ENCODE measurements at regions not wholly inside any gene's neighbourhood (a gene's known extent, or its start where the extent isn't known, plus 50 kb on each side); places are given as distances from the start of the nearest gene placed in this dataset.
"Not testable (repeated sequence)": the region's sequence is repeated elsewhere in the genome, so short reads cannot be mapped to it uniquely, and the experiment has no call there.

DNA sequence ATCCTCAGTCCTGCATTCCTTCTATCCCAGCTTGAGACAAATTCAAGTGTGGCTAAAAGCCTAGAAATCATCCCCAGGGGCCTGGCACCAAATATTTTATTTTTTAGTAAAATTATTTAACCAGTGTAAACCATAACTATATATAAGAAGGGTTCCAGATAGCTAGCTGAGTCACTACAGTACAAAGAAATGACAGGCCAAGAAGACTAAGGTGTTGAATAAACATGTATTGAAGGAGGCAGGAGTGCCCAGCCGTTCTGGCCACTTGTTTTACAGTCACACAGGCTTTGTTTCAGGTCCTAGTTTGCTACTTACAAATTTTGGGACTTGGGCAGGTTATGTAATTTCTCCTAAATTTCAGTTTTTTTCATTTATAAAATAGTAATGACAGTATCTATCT, 225.9 kb upstream of the PITX2 start:
- no peak for DNase-seq (ENCODE audit: low read depth in 2 of 2)

DNA sequence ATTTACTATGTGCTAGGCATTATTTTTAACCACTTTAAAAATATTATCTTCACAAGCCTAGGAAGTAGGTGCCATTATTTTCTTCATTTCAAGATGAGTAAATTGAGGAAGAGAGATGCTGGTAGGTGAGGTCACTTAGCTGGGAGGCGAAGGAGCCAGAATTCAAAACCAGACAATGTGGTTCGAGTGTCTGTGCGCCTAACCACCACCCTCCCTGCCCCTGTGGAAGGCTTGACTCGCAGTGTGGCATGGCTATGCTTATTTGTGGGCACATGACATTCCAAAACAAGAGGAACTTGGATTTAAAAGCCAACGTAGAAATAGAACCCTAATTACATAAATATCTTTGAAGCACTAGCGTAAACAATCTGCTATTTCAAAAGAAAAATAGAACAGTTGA, 226.6 kb upstream of the PITX2 start:
- no peak for DNase-seq (ENCODE audit: low read depth in 2 of 2)

GRCh38 chr4:110850461-110851442, 227.9 kb upstream of the PITX2 start:
- no peak for DNase-seq (ENCODE audit: low read depth in 2 of 2)

DNA sequence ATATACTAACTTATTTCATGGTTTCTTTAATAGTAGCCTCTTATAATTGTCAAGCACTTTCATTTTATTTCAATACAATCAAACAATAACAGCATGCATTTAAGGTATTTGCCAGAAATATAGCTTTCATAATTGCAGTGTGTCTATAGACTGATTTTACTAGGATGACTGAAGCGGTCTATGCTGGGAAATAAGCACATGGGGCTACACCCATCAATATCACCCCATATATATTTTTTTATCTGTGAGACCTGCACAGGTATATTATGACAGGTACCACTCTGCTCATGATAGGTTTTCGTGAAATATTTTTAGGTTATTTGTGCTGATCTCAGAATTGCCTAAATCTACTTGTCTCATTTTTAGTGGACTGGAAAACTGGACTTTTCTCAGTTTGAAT, 229.1 kb upstream of the PITX2 start:
- DNase-seq (ENCODE audit: low read depth in 2 of 2), result no peak

DNA sequence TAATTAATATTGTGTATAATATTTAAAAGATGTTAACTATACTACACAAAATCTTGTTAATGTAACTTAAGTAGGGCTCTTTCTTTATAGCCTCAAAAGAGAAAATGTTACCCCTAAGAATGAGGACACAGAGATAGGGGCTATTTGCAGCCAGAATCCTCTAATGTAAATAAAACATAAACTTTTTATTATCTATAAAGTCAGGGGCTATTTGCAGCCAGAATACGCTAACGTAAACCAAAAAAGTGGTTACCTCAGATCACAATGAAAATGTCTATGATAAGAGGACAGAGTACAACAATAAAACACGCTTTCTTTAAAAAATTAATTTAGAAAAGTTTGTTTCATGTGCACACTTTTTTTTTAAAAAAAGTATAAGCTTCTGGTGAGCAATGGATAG, 229.9 kb upstream of the PITX2 start:
- no peak for DNase-seq (ENCODE audit: low read depth in 2 of 2)

GRCh38 chr4:110853242-110853641, 230.4 kb upstream of the PITX2 start:
- DNase-seq (ENCODE audit: low read depth in 2 of 2), result no peak

- no peak for DNase-seq (ENCODE audit: low read depth in 2 of 2)
Observed at GRCh38 chr4:110854021-110854678, 231.3 kb upstream of the PITX2 start.

DNA sequence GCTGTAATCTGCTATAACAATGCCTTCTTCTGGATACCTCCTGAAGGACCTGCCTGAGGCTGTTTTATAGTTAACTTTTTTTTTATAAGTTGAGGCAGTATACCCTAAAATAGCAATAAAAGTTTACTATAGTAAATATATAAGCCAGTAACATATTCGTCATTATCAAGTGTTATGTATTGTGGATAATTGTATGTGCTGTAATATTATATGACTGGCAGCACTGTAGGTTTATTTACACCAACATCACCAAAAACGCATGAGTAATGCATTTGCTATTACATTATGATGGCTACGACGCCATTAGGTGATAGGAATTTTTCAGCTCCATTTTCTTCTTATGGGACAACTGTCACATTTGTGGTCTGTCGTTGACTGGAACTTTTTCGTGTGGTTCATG, 237.2 kb upstream of the PITX2 start:
- DNase-seq (ENCODE audit: low read depth in 2 of 2), result no peak

- no peak for DNase-seq (ENCODE audit: low read depth in 2 of 2)
Observed at GRCh38 chr4:110860901-110861300, 238.0 kb upstream of the PITX2 start.

- DNase-seq (ENCODE audit: low read depth in 2 of 2), result no peak
Observed at GRCh38 chr4:110865611-110866259, 242.9 kb upstream of the PITX2 start.

GRCh38 chr4:110867251-110867960, 244.5 kb upstream of the PITX2 start:
- no peak for DNase-seq (ENCODE audit: low read depth in 2 of 2)

GRCh38 chr4:110867981-110868720, 245.3 kb upstream of the PITX2 start:
- DNase-seq (ENCODE audit: low read depth in 2 of 2), result no peak

DNA sequence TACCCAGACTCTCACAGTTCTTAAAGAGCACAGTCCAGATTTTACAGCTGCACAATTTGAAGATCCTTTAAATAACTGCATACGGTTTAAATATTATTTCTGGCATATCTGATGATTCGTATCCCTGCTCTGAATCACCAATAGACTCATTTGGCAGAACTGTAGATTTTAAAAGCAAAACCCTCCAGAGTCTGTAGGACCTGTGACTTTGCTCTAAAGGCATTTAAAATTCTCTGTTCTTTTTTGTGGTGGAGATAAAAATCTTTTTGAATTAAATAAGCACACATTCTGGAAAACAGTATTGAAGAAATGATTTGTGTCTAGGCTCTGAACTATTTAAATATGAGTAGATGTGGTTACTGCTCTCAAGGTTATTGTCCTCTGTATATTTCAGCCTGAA, 246.2 kb upstream of the PITX2 start:
- DNase-seq (ENCODE audit: low read depth in 2 of 2), result no peak

- no peak for DNase-seq (ENCODE audit: low read depth in 2 of 2)
Observed at GRCh38 chr4:110869862-110870572, 247.1 kb upstream of the PITX2 start.

DNA sequence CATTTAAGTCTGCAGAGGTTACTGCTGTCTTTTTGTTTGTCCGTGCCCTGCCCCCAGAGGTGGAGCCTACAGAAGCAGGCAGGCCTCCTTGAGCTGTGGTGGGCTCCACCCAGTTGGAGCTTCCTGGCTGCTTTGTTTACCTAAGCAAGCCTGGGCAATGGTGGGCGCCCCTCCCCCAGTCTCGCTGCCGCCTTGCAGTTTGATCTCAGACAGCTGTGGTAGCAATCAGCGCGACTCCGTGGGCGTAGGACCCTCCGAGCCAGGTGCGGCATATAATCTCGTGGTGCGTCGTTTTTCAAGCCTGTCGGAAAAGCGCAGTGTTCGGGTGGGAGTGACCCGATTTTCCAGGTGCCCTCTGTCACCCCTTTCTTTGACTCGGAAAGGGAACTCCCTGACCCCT, 253.3 kb upstream of the PITX2 start:
- DNase-seq (ENCODE audit: low read depth in 2 of 2), result not testable (repeated sequence)

DNA sequence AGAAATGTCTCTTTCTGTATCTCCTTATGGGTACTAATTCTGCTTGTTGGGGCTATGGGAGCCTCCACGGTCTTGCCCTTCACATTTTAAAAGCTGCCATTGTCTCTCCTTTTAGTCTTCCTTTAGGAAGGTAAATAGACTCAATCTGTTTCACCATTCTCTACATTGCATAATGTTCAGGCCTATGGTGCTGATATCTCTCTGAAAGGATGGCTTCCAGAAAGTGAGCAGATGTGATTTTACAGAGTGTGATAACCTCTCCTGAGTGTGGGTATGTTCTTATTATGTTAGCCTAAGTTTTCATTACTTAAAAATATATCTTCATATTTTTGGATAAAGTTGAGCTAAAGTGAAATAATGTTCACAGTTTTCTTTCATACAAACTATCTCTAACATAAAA, 254.0 kb upstream of the PITX2 start:
- DNase-seq (ENCODE audit: low read depth in 2 of 2), result no peak

- no peak for DNase-seq (ENCODE audit: low read depth in 2 of 2)
Observed at GRCh38 chr4:110877778-110878370, 255.0 kb upstream of the PITX2 start.

GRCh38 chr4:110878413-110878812, 255.5 kb upstream of the PITX2 start:
- DNase-seq (ENCODE audit: low read depth in 2 of 2), result no peak

GRCh38 chr4:110878956-110879355, 256.1 kb upstream of the PITX2 start:
- DNase-seq (ENCODE audit: low read depth in 2 of 2), result no peak

- DNase-seq (ENCODE audit: low read depth in 2 of 2), result no peak
Observed at GRCh38 chr4:110886270-110886669, 263.4 kb upstream of the PITX2 start.

Data from activated CD8-positive, alpha-beta memory T cell treated with anti-CD3 and anti-CD28 coated beads for 4 hours (primary cell).